Skeletal muscle tissue (tissue), 3 donors: ENCODE measurements at regions not wholly inside any gene's neighbourhood (a gene's known extent, or its start where the extent isn't known, plus 50 kb on each side); places are given as distances from the start of the nearest gene placed in this dataset.

ENCODE experiments used
- H3K27ac ChIP-seq: one replicate; pipeline ENCODE4 v1.7.0; 2013; ENCODE audit warnings: mild to moderate bottlenecking, low read depth, low read length, inconsistent platforms
- H3K27me3 ChIP-seq, 3 donors: one replicate each; pipeline ENCODE4 v1.7.0; 2013; ENCODE audit warnings: low read length in 3 of 3; ENCODE audit not compliant: control insufficient read depth in 3 of 3, insufficient read depth in 3 of 3
- H3K36me3 ChIP-seq, 3 donors: one replicate each; pipeline ENCODE4 v1.7.0; 2013; ENCODE audit warnings: low read length in 3 of 3; ENCODE audit not compliant: control insufficient read depth in 3 of 3, insufficient read depth in 3 of 3
- H3K4me1 ChIP-seq, 3 donors: one replicate each; pipeline ENCODE4 v1.7.0; 2013; ENCODE audit warnings: low read length in 3 of 3, mild to moderate bottlenecking in 3 of 3; ENCODE audit not compliant: control insufficient read depth in 3 of 3, insufficient read depth in 3 of 3
- H3K4me3 ChIP-seq, 3 donors: one replicate each; pipeline ENCODE4 v1.7.0; 2013; ENCODE audit warnings: low read length in 3 of 3
- H3K9ac ChIP-seq, 3 donors: one replicate each; pipeline ENCODE4 v1.7.0; 2013; ENCODE audit warnings: low read length in 3 of 3, mild to moderate bottlenecking in 3 of 3, moderate library complexity in 2 of 3, low read depth in 1 of 3
- H3K9me3 ChIP-seq, 3 donors: one replicate each; pipeline ENCODE4 v1.7.0; 2013; ENCODE audit warnings: low read length in 3 of 3; ENCODE audit not compliant: control insufficient read depth in 3 of 3
- donor health status: Osteomylitis.

- Histone ChIP-seq H3K4me1 (no peaks in the 10 kb centered on the region), H3K27me3 (no peaks in the 10 kb centered on the region), H3K9ac (no peak overlapping the region), H3K4me3 (no peak overlapping the region), H3K36me3 (no peaks in the 10 kb centered on the region), H3K27ac (no peak overlapping the region), H3K9me3 (peaks cover 0 to 5% (median 0%) of the 10 kb centered on the region in 3 donors)
These were observed 53.6 kb upstream of the NT5E start for GRCh38 chr6:85396159-85396808.

DNA sequence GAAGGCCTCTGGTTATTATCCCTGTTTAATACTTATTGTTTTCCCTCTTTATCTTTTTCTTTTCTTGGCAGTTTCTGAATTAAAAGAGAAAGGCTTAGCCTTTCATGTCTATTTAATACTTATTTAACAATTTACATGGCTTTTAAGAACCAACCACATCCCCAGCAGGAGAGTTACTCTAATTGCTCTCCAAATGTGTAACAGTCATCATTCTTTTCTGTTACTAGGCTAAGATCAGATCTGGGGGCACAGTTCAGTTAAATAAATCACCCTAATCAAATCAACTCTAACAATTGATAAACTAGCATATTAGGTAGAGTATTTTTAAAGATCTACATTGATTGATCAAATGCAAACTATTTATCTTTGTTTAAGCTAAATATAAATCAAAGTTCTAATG is 54.1 kb upstream of the NT5E start:
- Histone ChIP-seq H3K4me1 (no peaks in the 10 kb centered on the region), H3K27me3 (no peaks in the 10 kb centered on the region), H3K9me3 (peaks cover 0 to 5% (median 0%) of the 10 kb centered on the region in 3 donors), H3K36me3 (no peaks in the 10 kb centered on the region), H3K4me3 (no peak overlapping the region), H3K27ac (no peak overlapping the region), H3K9ac (no peak overlapping the region)

GRCh38 chr6:85394853-85395538 is 54.9 kb upstream of the NT5E start:
- Histone ChIP-seq H3K9ac (no peak overlapping the region), H3K4me3 (no peak overlapping the region), H3K27ac (no peak overlapping the region), H3K4me1 (no peaks in the 10 kb centered on the region), H3K36me3 (no peaks in the 10 kb centered on the region), H3K9me3 (peaks cover 0 to 5% (median 0%) of the 10 kb centered on the region in 3 donors), H3K27me3 (no peaks in the 10 kb centered on the region)

- no peaks in the 10 kb centered on the region for H3K36me3 ChIP-seq
- no peak overlapping the region for H3K9ac ChIP-seq
- peaks cover 0 to 5% (median 0%) of the 10 kb centered on the region in 3 donors for H3K9me3 ChIP-seq
- H3K27ac ChIP-seq, result no peak overlapping the region
- H3K4me1 ChIP-seq, result no peaks in the 10 kb centered on the region
- no peaks in the 10 kb centered on the region for H3K27me3 ChIP-seq
- H3K4me3 ChIP-seq, result no peak overlapping the region
These were observed 55.7 kb upstream of the NT5E start for GRCh38 chr6:85394199-85394598.

GRCh38 chr6:85392379-85392778 is 57.5 kb upstream of the NT5E start:
- peaks cover 0 to 5% (median 0%) of the 10 kb centered on the region in 3 donors for H3K9me3 ChIP-seq
- no peak overlapping the region for H3K9ac ChIP-seq
- H3K27me3 ChIP-seq, result no peaks in the 10 kb centered on the region
- H3K4me1 ChIP-seq, result no peaks in the 10 kb centered on the region
- H3K27ac ChIP-seq, result no peak overlapping the region
- no peak overlapping the region for H3K4me3 ChIP-seq
- no peaks in the 10 kb centered on the region for H3K36me3 ChIP-seq

- peaks cover 0 to 3% (median 0%) of the 10 kb centered on the region in 3 donors for H3K9me3 ChIP-seq
- H3K36me3 ChIP-seq, result no peaks in the 10 kb centered on the region
- H3K4me3 ChIP-seq, result no peak overlapping the region
- no peak overlapping the region for H3K9ac ChIP-seq
- H3K27ac ChIP-seq, result no peak overlapping the region
- H3K27me3 ChIP-seq, result no peaks in the 10 kb centered on the region
- H3K4me1 ChIP-seq, result no peaks in the 10 kb centered on the region
These were observed 59.1 kb upstream of the NT5E start for GRCh38 chr6:85390775-85391174.

DNA sequence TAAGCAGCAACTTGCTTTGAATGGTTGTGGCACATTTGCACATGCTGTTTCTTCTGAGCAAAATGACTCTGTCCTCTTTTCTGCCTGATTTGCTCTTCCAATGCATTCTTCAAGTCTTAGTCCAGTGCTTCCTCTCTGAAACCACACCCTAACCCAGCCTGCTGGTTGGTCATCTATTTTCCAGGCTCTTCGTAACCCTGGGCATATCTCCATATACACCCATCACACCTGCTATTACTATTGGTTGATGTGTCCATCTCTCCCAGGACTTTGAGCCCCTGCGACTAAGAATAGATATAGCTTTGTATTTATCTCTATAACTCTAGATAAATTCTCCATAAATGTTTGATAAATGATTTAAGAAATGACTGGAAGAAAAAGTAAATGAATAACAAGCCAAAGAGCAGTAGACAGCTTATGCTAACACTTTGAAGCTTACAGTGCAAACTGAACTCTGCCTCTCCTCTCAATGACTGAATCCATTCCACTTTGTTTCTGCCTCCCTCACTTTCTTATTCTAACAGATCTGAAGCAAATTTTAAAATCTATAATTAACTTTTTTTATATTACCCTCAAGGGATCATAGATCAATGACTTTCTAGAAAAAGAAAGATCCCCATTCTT is 59.7 kb upstream of the NT5E start:
- H3K9ac ChIP-seq, result no peak overlapping the region
- no peak overlapping the region for H3K27ac ChIP-seq
- no peaks in the 10 kb centered on the region for H3K4me1 ChIP-seq
- H3K4me3 ChIP-seq, result no peak overlapping the region
- peaks cover 0 to 3% (median 0%) of the 10 kb centered on the region in 3 donors for H3K9me3 ChIP-seq
- H3K27me3 ChIP-seq, result no peaks in the 10 kb centered on the region
- no peaks in the 10 kb centered on the region for H3K36me3 ChIP-seq

DNA sequence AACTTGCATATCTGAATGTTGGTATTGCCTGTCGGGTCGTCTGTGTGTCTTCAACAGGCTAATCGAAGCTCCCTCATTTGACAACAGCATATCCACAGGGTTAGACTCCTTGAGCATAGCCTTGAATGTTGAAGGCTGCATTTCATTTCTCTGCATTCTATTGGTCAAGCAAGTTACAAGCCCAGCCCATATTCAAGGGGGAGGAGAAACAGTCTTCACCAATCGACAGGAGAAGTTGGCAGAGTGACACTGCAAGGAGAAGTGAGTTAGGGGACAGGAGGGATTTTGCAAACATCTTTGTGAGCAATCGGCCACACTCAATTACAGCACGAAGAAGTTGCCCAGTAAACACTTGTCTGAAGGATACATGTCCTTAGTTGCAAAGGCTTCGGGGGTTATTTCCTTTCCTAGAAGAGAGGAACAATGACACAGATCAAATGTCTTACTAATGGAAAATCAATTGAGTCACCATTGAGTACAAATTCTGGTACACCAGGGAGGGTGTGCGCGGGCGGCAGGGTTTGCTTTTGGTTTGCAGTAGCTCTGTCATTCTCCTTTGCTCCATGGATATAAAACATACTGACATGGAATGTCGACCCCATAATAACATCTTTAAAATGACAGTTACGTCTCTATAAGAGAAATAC is 60.6 kb upstream of the NT5E start:
- no peak overlapping the region for H3K27ac ChIP-seq
- no peaks in the 10 kb centered on the region for H3K27me3 ChIP-seq

GRCh38 chr6:85388531-85388930 is 61.4 kb upstream of the NT5E start:
- Histone ChIP-seq H3K27me3 (no peaks in the 10 kb centered on the region), H3K9me3 (no peaks in the 10 kb centered on the region), H3K9ac (no peak overlapping the region), H3K4me3 (no peak overlapping the region), H3K4me1 (no peaks in the 10 kb centered on the region), H3K36me3 (no peaks in the 10 kb centered on the region), H3K27ac (no peak overlapping the region)

More for the DNA sequence above, 60.6 kb upstream of the NT5E start:
- H3K9ac ChIP-seq, result no peak overlapping the region
- H3K9me3 ChIP-seq, result no peaks in the 10 kb centered on the region
- H3K4me1 ChIP-seq, result no peaks in the 10 kb centered on the region
- H3K4me3 ChIP-seq, result no peak overlapping the region
- H3K36me3 ChIP-seq, result no peaks in the 10 kb centered on the region
